ENCODE measurements at regions not wholly inside any gene's neighbourhood (a gene's known extent, or its start where the extent isn't known, plus 50 kb on each side); places are given as distances from the start of the nearest gene placed in this dataset.
"Not testable (repeated sequence)": the region's sequence is repeated elsewhere in the genome, so short reads cannot be mapped to it uniquely, and the experiment has no call there.

GRCh38 chr1:14421295-14421976 is 177.0 kb upstream of the KAZN start:
- no peak overlapping the region for H3K4me2 ChIP-seq (ENCODE audit: low read length)
- H3K9ac ChIP-seq (ENCODE audit: low read depth, low read length): no peak overlapping the region
- no peak overlapping the region for H3K4me3 ChIP-seq (ENCODE audit: low read length)
- no peaks in the 10 kb centered on the region for H3K27me3 ChIP-seq (ENCODE audit: control insufficient read depth, insufficient read depth, low read length)
- no peaks in the 10 kb centered on the region for H3K4me1 ChIP-seq (ENCODE audit: control insufficient read depth, insufficient read depth, low read length)
- H3K9me3 ChIP-seq (replicated peaks; ENCODE audit: low read length): no peaks in the 10 kb centered on the region
- H3K36me3 ChIP-seq (ENCODE audit: insufficient read depth, low read length): no peaks in the 10 kb centered on the region

- H3K27me3 ChIP-seq (ENCODE audit: control insufficient read depth, insufficient read depth, low read length): no peaks in the 10 kb centered on the region
- H3K4me1 ChIP-seq (ENCODE audit: control insufficient read depth, insufficient read depth, low read length): no peaks in the 10 kb centered on the region
- no peaks in the 10 kb centered on the region for H3K36me3 ChIP-seq (ENCODE audit: insufficient read depth, low read length)
- no peak overlapping the region for H3K9ac ChIP-seq (ENCODE audit: low read depth, low read length)
- no peak overlapping the region for H3K4me2 ChIP-seq (ENCODE audit: low read length)
- no peak overlapping the region for H3K4me3 ChIP-seq (ENCODE audit: low read length)
- H3K9me3 ChIP-seq (replicated peaks; ENCODE audit: low read length): no peaks in the 10 kb centered on the region
Measured at GRCh38 chr1:14421977-14422609, 176.4 kb upstream of the KAZN start.

GRCh38 chr1:14424325-14425002 is 174.0 kb upstream of the KAZN start:
- Histone ChIP-seq H3K27me3 (ENCODE audit: control insufficient read depth, insufficient read depth, low read length) (no peaks in the 10 kb centered on the region), H3K4me2 (ENCODE audit: low read length) (no peak overlapping the region), H3K4me1 (ENCODE audit: control insufficient read depth, insufficient read depth, low read length) (no peaks in the 10 kb centered on the region), H3K9me3 (replicated peaks; ENCODE audit: low read length) (no peaks in the 10 kb centered on the region), H3K9ac (ENCODE audit: low read depth, low read length) (no peak overlapping the region), H3K4me3 (ENCODE audit: low read length) (no peak overlapping the region), H3K36me3 (ENCODE audit: insufficient read depth, low read length) (no peaks in the 10 kb centered on the region)

GRCh38 chr1:14426854-14427253 is 171.6 kb upstream of the KAZN start:
- Histone ChIP-seq H3K4me2 (ENCODE audit: low read length) (no peak overlapping the region), H3K9me3 (replicated peaks; ENCODE audit: low read length) (no peaks in the 10 kb centered on the region), H3K36me3 (ENCODE audit: insufficient read depth, low read length) (no peaks in the 10 kb centered on the region), H3K9ac (ENCODE audit: low read depth, low read length) (no peak overlapping the region), H3K4me1 (ENCODE audit: control insufficient read depth, insufficient read depth, low read length) (no peaks in the 10 kb centered on the region), H3K27me3 (ENCODE audit: control insufficient read depth, insufficient read depth, low read length) (no peaks in the 10 kb centered on the region), H3K4me3 (ENCODE audit: low read length) (no peak overlapping the region)

GRCh38 chr1:14429577-14429976 is 168.9 kb upstream of the KAZN start:
- Histone ChIP-seq H3K9ac (ENCODE audit: low read depth, low read length) (no peak overlapping the region), H3K4me1 (ENCODE audit: control insufficient read depth, insufficient read depth, low read length) (no peaks in the 10 kb centered on the region), H3K36me3 (ENCODE audit: insufficient read depth, low read length) (no peaks in the 10 kb centered on the region), H3K27me3 (ENCODE audit: control insufficient read depth, insufficient read depth, low read length) (no peaks in the 10 kb centered on the region), H3K4me2 (ENCODE audit: low read length) (no peak overlapping the region), H3K4me3 (ENCODE audit: low read length) (no peak overlapping the region), H3K9me3 (replicated peaks; ENCODE audit: low read length) (no peaks in the 10 kb centered on the region)

- H3K9ac ChIP-seq (ENCODE audit: low read depth, low read length); H3K4me3 ChIP-seq (ENCODE audit: low read length); H3K4me1 ChIP-seq (ENCODE audit: control insufficient read depth, insufficient read depth, low read length); H3K27me3 ChIP-seq (ENCODE audit: control insufficient read depth, insufficient read depth, low read length); H3K4me2 ChIP-seq (ENCODE audit: low read length); H3K36me3 ChIP-seq (ENCODE audit: insufficient read depth, low read length); H3K9me3 ChIP-seq (replicated peaks; ENCODE audit: low read length): not testable (repeated sequence)
Measured at GRCh38 chr1:14432728-14433127, 165.8 kb upstream of the KAZN start.

GRCh38 chr1:14435368-14436023 is 163.0 kb upstream of the KAZN start:
- no peak overlapping the region for H3K9ac ChIP-seq (ENCODE audit: low read depth, low read length)
- H3K4me3 ChIP-seq (ENCODE audit: low read length): no peak overlapping the region
- H3K36me3 ChIP-seq (ENCODE audit: insufficient read depth, low read length): no peaks in the 10 kb centered on the region
- H3K4me1 ChIP-seq (ENCODE audit: control insufficient read depth, insufficient read depth, low read length): peaks cover 8% of the 10 kb centered on the region
- no peaks in the 10 kb centered on the region for H3K9me3 ChIP-seq (replicated peaks; ENCODE audit: low read length)
- no peaks in the 10 kb centered on the region for H3K27me3 ChIP-seq (ENCODE audit: control insufficient read depth, insufficient read depth, low read length)
- no peak overlapping the region for H3K4me2 ChIP-seq (ENCODE audit: low read length)

GRCh38 chr1:14437417-14437918 is 161.0 kb upstream of the KAZN start:
- H3K9ac ChIP-seq (ENCODE audit: low read depth, low read length): no peak overlapping the region
- H3K4me3 ChIP-seq (ENCODE audit: low read length): no peak overlapping the region
- H3K4me2 ChIP-seq (ENCODE audit: low read length): no peak overlapping the region
- no peaks in the 10 kb centered on the region for H3K9me3 ChIP-seq (replicated peaks; ENCODE audit: low read length)
- H3K36me3 ChIP-seq (ENCODE audit: insufficient read depth, low read length): no peaks in the 10 kb centered on the region
- no peaks in the 10 kb centered on the region for H3K27me3 ChIP-seq (ENCODE audit: control insufficient read depth, insufficient read depth, low read length)
- peaks cover 27% of the 10 kb centered on the region for H3K4me1 ChIP-seq (ENCODE audit: control insufficient read depth, insufficient read depth, low read length)

- Histone ChIP-seq H3K4me1 (ENCODE audit: control insufficient read depth, insufficient read depth, low read length) (peaks cover 34% of the 10 kb centered on the region), H3K9me3 (replicated peaks; ENCODE audit: low read length) (no peaks in the 10 kb centered on the region), H3K36me3 (ENCODE audit: insufficient read depth, low read length) (no peaks in the 10 kb centered on the region), H3K9ac (ENCODE audit: low read depth, low read length) (no peak overlapping the region), H3K4me2 (ENCODE audit: low read length) (no peak overlapping the region), H3K4me3 (ENCODE audit: low read length) (no peak overlapping the region), H3K27me3 (ENCODE audit: control insufficient read depth, insufficient read depth, low read length) (no peaks in the 10 kb centered on the region)
Measured at GRCh38 chr1:14438127-14438769, 160.2 kb upstream of the KAZN start.

GRCh38 chr1:14439015-14439414 is 159.5 kb upstream of the KAZN start:
- no peak overlapping the region for H3K4me2 ChIP-seq (ENCODE audit: low read length)
- no peak overlapping the region for H3K4me3 ChIP-seq (ENCODE audit: low read length)
- H3K9me3 ChIP-seq (replicated peaks; ENCODE audit: low read length): no peaks in the 10 kb centered on the region
- H3K9ac ChIP-seq (ENCODE audit: low read depth, low read length): no peak overlapping the region
- H3K36me3 ChIP-seq (ENCODE audit: insufficient read depth, low read length): no peaks in the 10 kb centered on the region
- H3K4me1 ChIP-seq (ENCODE audit: control insufficient read depth, insufficient read depth, low read length): peaks cover 41% of the 10 kb centered on the region
- H3K27me3 ChIP-seq (ENCODE audit: control insufficient read depth, insufficient read depth, low read length): no peaks in the 10 kb centered on the region

- Histone ChIP-seq H3K4me1 (ENCODE audit: control insufficient read depth, insufficient read depth, low read length) (peaks cover 41% of the 10 kb centered on the region), H3K4me2 (ENCODE audit: low read length) (no peak overlapping the region)
Measured at GRCh38 chr1:14440166-14440565, 158.3 kb upstream of the KAZN start.

More at GRCh38 chr1:14440166-14440565, 158.3 kb upstream of the KAZN start:
- Histone ChIP-seq H3K36me3 (ENCODE audit: insufficient read depth, low read length) (no peaks in the 10 kb centered on the region), H3K27me3 (ENCODE audit: control insufficient read depth, insufficient read depth, low read length) (no peaks in the 10 kb centered on the region), H3K9me3 (replicated peaks; ENCODE audit: low read length) (no peaks in the 10 kb centered on the region), H3K4me3 (ENCODE audit: low read length) (no peak overlapping the region), H3K9ac (ENCODE audit: low read depth, low read length) (no peak overlapping the region)

Data from skeletal muscle satellite cell (primary cell).